H1 (cell line): ENCODE measurements at regions not wholly inside any gene's neighbourhood (a gene's known extent, or its start where the extent isn't known, plus 50 kb on each side); places are given as distances from the start of the nearest gene placed in this dataset.
"Not testable (repeated sequence)": the region's sequence is repeated elsewhere in the genome, so short reads cannot be mapped to it uniquely, and the experiment has no call there.

Experiments used
- BACH1 ChIP-seq: IDR thresholded peaks from 2 replicates; pipeline ENCODE4 v1.6.1; 2012; ENCODE audit warnings: low read length, improper control_type of control experiment
- CBX8 ChIP-seq: fragments of 300-800, 300-1000 bp; sonication (generic); IDR thresholded peaks from 2 replicates; pipeline ENCODE4 v1.7.1; 2016; ENCODE audit warnings: low read depth, low read length, borderline replicate concordance
- CHD2 ChIP-seq: IDR thresholded peaks from 2 replicates; pipeline ENCODE4 v1.6.1; 2012; ENCODE audit warnings: low read length, improper control_type of control experiment
- EZH2 ChIP-seq: fragments of 200-600 bp; sonication (generic); IDR thresholded peaks from 2 replicates; pipeline ENCODE4 v1.7.1; 2012; ENCODE audit warnings: low read depth, mild to moderate bottlenecking, moderate library complexity, low read length, inconsistent platforms; ENCODE audit not compliant: severe bottlenecking
- GABPA ChIP-seq: IDR thresholded peaks from 2 replicates; pipeline ENCODE4 v1.6.1; 2011; ENCODE audit warnings: mild to moderate bottlenecking, low read length, moderate library complexity, borderline replicate concordance; ENCODE audit not compliant: insufficient read depth
- GTF2F1 ChIP-seq: IDR thresholded peaks from 2 replicates; pipeline ENCODE4 v1.6.1; 2012; ENCODE audit warnings: low read depth, low read length, improper control_type of control experiment, borderline replicate concordance
- KDM1A ChIP-seq: fragments of 200-600, 300-600 bp; sonication (generic); IDR thresholded peaks from 2 replicates; pipeline ENCODE4 v1.7.1; 2016; ENCODE audit warnings: mild to moderate bottlenecking, low read length, borderline replicate concordance
- SP2 ChIP-seq: IDR thresholded peaks from 2 replicates; pipeline ENCODE4 v1.6.1; 2012; ENCODE audit warnings: mild to moderate bottlenecking, low read length, inconsistent platforms
- TAF1 ChIP-seq: IDR thresholded peaks from 2 replicates; pipeline ENCODE4 v1.6.1; 2011; ENCODE audit warnings: mild to moderate bottlenecking, low read depth, low read length
- TCF12 ChIP-seq: IDR thresholded peaks from 2 replicates; pipeline ENCODE4 v1.6.1; 2011; ENCODE audit warnings: low read depth, mild to moderate bottlenecking, low read length
- TF ChIP-seq, protein P1 (sequence below), 3 experiments: IDR thresholded peaks; 1 replicate in 2 of 3; 2 replicates in 1 of 3; pipeline versions ENCODE4 v1.5.1 to v1.6.1; 2011; ENCODE audit warnings: low read length in 3 of 3, mild to moderate bottlenecking in 3 of 3, inconsistent platforms in 2 of 3, low read depth in 1 of 3, moderate library complexity in 1 of 3; ENCODE audit not compliant: insufficient read depth in 1 of 3; ENCODE audit errors: control extremely low read depth in 1 of 3

DNA sequence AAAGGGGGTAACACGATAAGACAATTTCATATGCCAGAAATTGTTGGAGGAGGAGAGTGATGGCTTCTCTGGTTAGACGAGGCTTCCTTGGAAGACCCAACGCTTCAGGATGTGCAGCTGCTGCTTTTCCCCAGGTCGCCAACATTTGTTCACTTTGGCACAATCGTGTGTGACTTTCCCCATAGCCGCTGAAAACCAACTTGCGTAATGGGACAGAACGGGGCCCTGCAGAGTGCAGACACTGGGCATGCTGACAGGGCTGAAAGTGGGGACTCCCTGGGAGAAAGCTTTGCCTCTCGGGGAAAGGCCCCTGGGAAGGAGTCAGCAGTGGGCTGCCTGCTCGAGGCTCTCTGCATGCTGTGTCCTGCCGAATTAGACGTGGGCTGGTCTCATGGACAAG lies 130.7 kb downstream of the MRPL57 start:
- TF ChIP-seq TCF12, SP2, TAF1, CBX8, GABPA, EZH2, BACH1, GTF2F1, CHD2, KDM1A: not testable (repeated sequence)
- TF ChIP-seq, protein P1, sequence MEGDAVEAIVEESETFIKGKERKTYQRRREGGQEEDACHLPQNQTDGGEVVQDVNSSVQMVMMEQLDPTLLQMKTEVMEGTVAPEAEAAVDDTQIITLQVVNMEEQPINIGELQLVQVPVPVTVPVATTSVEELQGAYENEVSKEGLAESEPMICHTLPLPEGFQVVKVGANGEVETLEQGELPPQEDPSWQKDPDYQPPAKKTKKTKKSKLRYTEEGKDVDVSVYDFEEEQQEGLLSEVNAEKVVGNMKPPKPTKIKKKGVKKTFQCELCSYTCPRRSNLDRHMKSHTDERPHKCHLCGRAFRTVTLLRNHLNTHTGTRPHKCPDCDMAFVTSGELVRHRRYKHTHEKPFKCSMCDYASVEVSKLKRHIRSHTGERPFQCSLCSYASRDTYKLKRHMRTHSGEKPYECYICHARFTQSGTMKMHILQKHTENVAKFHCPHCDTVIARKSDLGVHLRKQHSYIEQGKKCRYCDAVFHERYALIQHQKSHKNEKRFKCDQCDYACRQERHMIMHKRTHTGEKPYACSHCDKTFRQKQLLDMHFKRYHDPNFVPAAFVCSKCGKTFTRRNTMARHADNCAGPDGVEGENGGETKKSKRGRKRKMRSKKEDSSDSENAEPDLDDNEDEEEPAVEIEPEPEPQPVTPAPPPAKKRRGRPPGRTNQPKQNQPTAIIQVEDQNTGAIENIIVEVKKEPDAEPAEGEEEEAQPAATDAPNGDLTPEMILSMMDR (IDR thresholded peaks at IDR 0.05; ENCODE audit: control extremely low read depth in 1 of 3, insufficient read depth in 1 of 3, low read depth in 1 of 3, low read length in 3 of 3), result not testable (repeated sequence)
